Activated CD4-positive, alpha-beta T cell treated with anti-CD3 and anti-CD28 coated beads for 48 hours (primary cell): ENCODE measurements at regions not wholly inside any gene's neighbourhood (a gene's known extent, or its start where the extent isn't known, plus 50 kb on each side); places are given as distances from the start of the nearest gene placed in this dataset.

Experiments used
- DNase-seq: peaks from one replicate; pipeline ENCODE4 v3.0.0-alpha.2; 2020

- DNase-seq, result no peak
Measured at GRCh38 chr9:89869793-89870580, 265.2 kb downstream of the GADD45G start.

DNA sequence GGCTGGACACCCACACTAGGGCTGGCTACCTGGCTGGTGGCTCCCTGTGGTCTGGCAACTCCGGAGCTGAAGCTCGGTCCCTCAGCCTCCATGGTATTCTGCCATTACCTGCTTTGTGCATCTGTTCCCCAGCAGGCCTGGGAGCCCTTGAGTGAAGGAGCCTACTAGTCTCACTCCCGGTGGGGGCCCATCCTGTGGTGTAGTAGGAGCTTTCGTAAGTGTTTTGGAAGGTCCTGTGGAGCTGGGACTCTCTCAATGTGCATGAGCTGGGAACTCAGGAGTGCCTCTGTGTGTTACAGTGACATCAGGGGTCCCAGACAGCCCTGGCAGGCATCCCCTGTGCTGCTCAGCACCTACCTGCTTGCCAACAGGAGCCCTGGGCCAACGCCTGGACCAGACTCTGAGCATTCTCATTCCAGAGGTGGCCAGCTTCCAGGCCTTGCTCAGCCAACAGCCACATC, 267.1 kb downstream of the GADD45G start:
- no peak for DNase-seq

DNA sequence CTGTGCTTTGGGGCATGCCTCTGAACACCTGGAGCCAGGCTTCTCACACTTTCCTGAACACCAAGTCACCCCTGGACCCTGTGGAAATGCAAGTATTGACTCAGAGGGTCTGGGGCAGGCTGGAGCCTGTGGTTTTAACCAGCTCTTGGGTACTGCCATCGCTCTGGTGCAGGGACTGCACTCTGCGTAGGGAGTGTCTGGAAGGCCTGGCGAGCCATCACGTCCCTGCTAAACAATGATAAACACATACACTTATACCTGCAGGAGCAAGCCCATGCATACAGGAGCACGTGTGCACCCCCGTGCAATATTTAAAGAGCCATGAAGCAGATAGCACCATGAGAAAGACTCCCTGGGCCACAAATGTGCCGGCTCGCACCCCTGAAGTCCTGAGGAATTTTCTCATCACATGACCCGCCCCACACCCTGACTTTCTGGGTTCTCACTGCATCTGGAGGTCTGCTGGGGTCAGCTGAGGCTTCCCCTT, 267.7 kb downstream of the GADD45G start:
- no peak for DNase-seq

DNA sequence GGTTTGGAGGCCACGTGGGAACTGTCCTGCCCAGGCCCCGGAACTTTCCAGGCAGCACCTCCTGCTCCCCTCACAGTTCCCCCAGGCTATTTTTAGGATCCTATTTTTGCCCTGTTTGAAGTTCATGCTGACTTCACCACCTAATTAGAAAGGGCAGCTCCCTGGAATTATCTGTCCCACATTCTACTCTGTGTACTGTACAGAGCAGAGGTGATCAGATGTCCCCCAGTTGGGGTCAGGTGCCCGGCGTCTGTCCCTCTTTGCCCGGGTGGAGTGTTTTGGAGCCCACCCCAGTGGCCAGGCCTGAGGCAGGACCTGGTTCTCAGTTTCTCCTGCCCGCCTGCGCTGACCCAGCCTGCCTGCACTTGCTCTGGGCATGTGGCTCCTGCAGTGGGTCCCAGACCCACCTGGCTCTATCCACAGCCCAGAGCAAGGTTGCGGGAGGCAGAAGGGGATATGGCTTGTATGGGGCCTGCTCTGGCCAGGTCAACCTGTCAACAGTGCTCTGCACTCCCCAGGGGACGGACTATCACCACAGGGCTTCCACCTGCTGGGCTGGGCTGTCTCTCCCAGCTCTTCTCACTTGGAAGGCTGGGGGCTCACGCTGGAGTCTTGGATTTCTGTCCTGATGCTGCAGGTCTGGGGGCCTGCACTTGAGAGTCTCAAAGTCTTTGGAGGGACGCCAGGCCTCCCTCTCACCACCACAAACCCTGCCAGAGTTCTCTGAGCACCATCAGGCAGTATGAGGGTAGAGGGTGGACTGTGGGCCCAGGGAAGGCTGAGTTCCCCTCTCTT, 268.3 kb downstream of the GADD45G start:
- DNase-seq, result no peak

- no peak for DNase-seq
Measured at GRCh38 chr9:89873801-89874200, 269.0 kb downstream of the GADD45G start.

DNA sequence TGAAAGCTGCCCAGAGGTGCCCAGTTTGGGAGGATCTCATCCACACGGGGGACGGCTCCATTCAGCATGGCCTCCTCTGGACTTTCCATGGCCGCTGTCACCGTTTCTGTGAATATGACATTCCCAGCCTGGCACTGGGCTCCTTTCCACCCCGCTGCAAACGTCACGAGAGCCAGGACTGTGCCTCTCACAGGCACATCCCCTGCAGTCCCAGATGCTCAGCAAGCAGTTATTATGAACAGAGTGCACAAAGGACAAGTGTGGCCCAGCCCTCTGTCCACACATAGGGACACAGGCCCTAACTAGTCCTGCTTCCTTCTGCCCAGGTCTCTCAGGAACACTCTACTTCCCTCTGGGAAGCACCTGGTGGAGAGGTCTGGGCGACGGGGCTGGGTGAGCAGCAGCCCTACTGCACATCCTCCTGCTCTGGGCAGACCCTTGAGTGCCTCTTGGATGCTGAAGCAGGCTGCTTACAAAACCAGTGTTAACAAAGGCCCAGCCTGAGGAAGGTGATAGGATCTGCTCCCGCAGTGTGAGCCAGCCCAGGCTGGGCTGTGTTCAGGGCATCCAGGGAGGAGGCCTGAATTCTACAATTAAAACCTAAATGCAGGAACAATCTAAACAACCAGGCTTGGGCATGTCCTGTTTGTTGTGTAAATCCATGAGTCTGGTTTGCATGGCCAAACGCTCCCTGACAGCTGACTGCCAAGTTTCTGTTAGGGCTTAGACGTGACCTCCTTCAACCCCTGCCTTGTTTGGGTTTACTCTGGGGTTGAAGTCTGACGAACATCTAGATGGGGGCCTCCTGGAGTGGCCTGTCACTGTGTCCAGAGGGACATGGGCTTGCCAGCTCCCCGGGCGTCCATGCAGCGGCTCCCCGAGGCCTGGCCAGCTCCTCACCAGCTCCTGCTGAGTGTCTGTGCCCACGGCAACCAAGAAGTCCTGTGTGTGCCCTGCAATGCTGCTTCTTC, 269.8 kb downstream of the GADD45G start:
- DNase-seq, result no peak

DNA sequence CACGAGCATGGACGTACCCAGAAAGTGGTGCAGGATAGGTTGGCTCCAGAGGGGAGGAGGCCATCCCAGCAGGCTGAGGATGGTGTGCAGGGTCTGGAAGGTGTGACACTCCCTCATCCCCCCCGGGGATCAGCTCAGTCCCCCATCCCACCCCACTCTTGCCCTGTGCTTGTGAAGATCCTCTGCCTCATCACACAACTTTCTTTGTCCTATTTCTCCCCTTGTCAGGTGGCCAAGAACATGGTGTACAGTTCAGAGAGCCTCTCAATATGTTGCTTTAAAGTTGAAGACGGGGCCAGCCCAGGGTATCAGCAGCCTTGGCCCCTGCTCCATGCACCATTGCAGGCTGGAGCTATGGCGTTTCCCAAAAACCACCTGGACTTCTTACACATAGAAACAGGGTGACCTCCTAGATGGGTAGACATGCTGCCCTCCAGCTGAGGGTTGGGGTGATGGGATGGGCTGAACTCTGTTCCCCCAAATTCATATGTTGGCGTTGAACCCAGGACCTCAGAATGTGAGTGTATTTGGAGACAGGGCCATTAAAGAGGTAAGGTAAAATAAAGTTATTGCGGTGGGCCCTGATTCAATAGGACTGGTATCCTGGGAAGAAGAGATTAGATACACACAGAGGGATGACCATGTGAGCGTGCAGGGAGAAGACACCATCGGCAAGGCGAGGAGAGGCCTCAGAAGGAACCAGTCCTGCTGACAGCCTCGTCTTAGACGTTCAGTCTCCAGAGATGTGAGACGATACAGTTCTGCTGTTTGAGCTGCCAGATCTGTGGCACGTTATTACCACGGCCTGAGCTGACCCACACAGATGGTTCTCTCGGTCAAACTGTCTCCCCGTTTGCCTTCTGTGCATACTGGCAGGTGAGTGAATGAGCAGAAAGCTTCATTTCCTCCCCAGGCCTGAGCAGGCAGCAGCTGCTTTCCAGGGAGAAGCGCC, 272.5 kb downstream of the GADD45G start:
- no peak for DNase-seq

DNA sequence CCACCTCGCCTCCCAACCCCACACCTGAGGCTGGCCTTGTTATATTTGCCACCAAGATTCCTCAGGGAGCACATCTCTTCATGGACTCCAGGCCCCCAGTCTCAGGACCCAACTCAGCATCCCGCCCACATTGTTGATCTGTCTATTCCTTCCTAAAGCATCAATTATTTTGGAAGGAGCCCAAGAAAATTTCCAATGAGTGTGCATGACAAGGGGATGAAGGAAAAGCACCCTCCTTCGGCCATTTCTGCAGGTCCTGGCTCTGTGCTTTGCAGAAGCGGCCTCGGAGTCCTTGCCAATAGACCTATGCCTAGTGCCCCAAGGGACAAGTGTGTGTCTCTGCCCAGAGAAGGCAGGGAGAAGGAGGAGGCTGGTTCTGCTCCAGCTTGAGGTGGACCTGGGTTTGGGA, 273.2 kb downstream of the GADD45G start:
- DNase-seq, result no peak

GRCh38 chr9:89878687-89879086, 273.9 kb downstream of the GADD45G start:
- no peak for DNase-seq

- DNase-seq, result no peak
Measured at GRCh38 chr9:89879276-89879675, 274.5 kb downstream of the GADD45G start.

GRCh38 chr9:89879701-89880100, 274.9 kb downstream of the GADD45G start:
- DNase-seq, result no peak

DNA sequence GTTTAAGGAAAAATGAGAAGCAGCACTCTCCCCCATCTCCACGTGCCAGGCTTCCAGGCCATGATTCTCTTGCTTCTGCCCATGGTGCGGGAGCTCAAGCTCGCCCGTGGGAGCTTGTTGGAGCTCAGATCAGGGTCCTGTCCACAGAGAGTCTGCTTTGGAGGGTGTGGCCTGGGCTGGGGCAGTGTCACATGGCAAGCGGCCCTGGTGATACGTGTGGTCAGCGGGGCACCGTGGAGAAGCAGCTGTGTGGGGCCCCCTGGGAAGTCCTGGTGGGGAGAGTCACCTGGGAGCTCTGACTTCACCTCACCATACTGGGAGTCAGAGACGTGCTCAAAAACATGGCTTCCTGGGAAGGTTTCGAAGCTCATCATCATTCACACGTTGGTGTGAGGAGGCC, 275.3 kb downstream of the GADD45G start:
- no peak for DNase-seq

- no peak for DNase-seq
Measured at GRCh38 chr9:89880721-89881120, 275.9 kb downstream of the GADD45G start.

DNA sequence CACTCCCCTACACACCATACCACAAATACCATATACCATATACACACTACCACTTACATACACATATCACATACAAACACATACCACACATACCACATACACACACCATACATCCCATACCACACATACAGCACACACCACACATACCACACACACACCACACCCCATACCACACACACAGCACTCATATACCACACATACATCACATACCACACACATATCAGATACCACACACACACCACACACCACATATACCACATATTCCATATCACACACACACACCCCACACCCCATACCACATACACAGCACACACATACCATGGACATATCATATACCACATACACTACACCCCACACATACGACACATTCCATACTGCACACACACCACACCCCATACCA, 276.6 kb downstream of the GADD45G start:
- DNase-seq, result no peak

- DNase-seq, result no peak
Measured at GRCh38 chr9:89882930-89883361, 278.1 kb downstream of the GADD45G start.

- no peak for DNase-seq
Measured at GRCh38 chr9:89883401-89884341, 278.9 kb downstream of the GADD45G start.

GRCh38 chr9:89884356-89885083, 279.7 kb downstream of the GADD45G start:
- DNase-seq, result no peak

- no peak for DNase-seq
Measured at GRCh38 chr9:89885156-89885555, 280.3 kb downstream of the GADD45G start.

DNA sequence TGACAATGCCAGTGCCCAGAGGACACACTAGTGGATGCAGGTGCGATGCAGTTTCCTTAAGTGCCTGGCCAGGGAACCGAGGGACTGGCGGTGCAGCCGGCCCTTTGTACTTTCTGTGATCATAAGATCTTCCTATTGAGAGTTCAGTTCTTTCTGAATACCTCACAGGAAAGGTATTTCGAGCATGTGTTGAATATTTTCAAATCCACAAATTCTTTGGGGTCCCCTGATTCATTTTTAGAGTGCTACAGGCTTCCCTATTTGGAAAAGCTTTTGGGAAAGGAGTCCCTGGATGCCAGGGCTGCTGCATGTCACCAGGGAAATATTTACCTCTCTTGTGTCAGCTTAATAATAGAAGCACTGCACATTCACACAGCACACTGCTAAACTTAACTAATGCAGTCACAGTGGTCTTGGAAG, 281.5 kb downstream of the GADD45G start:
- DNase-seq, result no peak

- DNase-seq, result no peak
Measured at GRCh38 chr9:89887286-89887685, 282.5 kb downstream of the GADD45G start.
